ENCODE measurements at regions not wholly inside any gene's neighbourhood (a gene's known extent, or its start where the extent isn't known, plus 50 kb on each side); places are given as distances from the start of the nearest gene placed in this dataset.

DNA sequence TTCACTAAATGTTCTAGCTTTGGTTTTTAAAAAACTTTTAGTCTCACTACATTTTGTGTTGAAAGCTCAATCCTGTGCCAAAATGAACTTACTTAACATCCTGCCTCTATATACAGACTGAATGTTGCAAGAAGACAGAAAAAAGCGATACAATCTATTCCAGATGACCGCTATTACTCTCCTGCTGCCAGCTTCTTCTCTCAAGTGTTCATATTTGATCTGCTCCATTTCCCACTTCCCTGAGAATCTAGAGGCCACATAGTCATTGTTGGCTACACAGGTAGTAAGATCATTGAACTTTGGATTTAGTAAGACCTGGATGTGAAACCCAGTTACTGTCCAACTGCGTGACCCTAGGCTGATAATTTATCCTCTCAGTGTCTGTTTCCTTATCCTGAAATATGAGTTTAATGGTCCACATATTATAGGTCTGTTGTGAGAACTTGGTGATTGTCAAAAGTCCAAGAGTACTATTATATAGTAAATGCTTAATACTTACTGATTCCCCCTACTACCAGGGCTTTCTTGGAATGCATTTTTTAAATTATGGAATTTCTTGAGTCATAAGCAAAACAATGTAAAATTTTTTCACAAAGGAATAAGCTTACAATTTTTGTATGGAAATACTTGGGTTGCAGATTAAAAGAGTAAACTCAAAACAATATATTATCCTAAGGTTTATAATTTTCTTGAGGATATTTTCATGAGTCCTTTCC lies 976.8 kb upstream of the ADGRL3 start:
- no peaks in the 10 kb centered on the region for H3K79me2 ChIP-seq (ENCODE audit: low read length)
- H3K27me3 ChIP-seq (ENCODE audit: low read length) = no peaks in the 10 kb centered on the region
- ChIA-PET POLR2A (ENCODE audit: unreplicated experiment) (no interaction called here), CTCF (no interaction called here)
- no peaks in the 10 kb centered on the region for H3K9me3 ChIP-seq (ENCODE audit: low read length)
- no peak overlapping the region for H3K4me2 ChIP-seq (ENCODE audit: low read length)
- intact Hi-C loops (cut with micrococcal nuclease) = no loop called here
- no peaks in the 10 kb centered on the region for H3K9me2 ChIP-seq (replicated peaks; ENCODE audit: low read length)
- H3K9ac ChIP-seq (ENCODE audit: low read length) = no peak overlapping the region
- no peaks in the 10 kb centered on the region for H3K4me1 ChIP-seq (ENCODE audit: insufficient read depth, low read length)
- H3K4me3 ChIP-seq (ENCODE audit: low read length) = no peak overlapping the region
- H2AFZ ChIP-seq (ENCODE audit: low read length) = no peak overlapping the region; the same call in 1 of the 2 replicates
- no peak overlapping the region for H3K27ac ChIP-seq (ENCODE audit: low read length)
- no peak for ATAC-seq
- no TSS peak for BruUV-seq (replicated peaks)
- no peaks in the 10 kb centered on the region for H4K20me1 ChIP-seq (ENCODE audit: low read length)
- no peaks in the 10 kb centered on the region for H3K36me3 ChIP-seq (ENCODE audit: low read depth, low read length)
- DNase-seq = no peak
- H3F3A ChIP-seq (ENCODE audit: low read length, unreplicated experiment) = no peaks in the 10 kb centered on the region
- TF ChIP-seq EZH2phosphoT487 (IDR thresholded peaks at IDR 0.05; ENCODE audit: borderline replicate concordance, low read length) = no peak
- no peak for TF ChIP-seq EZH2 (IDR thresholded peaks at IDR 0.05; ENCODE audit: low read length, unreplicated experiment)
- TF ChIP-seq, protein P1, sequence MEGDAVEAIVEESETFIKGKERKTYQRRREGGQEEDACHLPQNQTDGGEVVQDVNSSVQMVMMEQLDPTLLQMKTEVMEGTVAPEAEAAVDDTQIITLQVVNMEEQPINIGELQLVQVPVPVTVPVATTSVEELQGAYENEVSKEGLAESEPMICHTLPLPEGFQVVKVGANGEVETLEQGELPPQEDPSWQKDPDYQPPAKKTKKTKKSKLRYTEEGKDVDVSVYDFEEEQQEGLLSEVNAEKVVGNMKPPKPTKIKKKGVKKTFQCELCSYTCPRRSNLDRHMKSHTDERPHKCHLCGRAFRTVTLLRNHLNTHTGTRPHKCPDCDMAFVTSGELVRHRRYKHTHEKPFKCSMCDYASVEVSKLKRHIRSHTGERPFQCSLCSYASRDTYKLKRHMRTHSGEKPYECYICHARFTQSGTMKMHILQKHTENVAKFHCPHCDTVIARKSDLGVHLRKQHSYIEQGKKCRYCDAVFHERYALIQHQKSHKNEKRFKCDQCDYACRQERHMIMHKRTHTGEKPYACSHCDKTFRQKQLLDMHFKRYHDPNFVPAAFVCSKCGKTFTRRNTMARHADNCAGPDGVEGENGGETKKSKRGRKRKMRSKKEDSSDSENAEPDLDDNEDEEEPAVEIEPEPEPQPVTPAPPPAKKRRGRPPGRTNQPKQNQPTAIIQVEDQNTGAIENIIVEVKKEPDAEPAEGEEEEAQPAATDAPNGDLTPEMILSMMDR (conservative IDR thresholded peaks at IDR 0.05; ENCODE audit: low read depth, low read length) = no peak

DNA sequence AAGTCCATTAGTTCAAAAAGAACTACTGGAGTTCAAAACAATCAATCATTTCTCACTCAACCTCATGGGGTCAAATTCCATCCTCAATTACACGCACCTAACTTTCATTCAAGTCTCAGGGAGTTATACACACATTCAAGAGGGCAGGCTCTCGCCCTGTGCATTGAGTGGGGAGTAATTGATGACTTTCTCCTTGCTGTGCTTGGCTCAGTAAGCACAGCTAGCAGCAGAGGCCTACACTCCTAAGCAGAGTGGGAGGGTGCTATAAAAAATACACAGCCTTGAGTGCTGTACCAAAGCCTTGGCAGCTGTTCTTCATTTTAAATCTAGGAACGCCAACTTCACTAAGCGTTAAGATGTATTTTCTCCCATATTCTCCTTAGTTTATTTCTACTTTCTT lies 958.3 kb upstream of the ADGRL3 start:
- Histone ChIP-seq H3K79me2 (ENCODE audit: low read length) (no peaks in the 10 kb centered on the region), H3K27me3 (ENCODE audit: low read length) (no peaks in the 10 kb centered on the region), H3K9me2 (replicated peaks; ENCODE audit: low read length) (no peaks in the 10 kb centered on the region), H3F3A (ENCODE audit: low read length, unreplicated experiment) (no peaks in the 10 kb centered on the region), H3K9me3 (ENCODE audit: low read length) (no peaks in the 10 kb centered on the region), H3K4me2 (ENCODE audit: low read length) (no peak overlapping the region), H3K36me3 (ENCODE audit: low read depth, low read length) (no peaks in the 10 kb centered on the region), H3K9ac (ENCODE audit: low read length) (no peak overlapping the region), H3K4me3 (ENCODE audit: low read length) (no peak overlapping the region), H2AFZ (ENCODE audit: low read length) (no peak overlapping the region), H4K20me1 (ENCODE audit: low read length) (no peaks in the 10 kb centered on the region), H3K27ac (ENCODE audit: low read length) (no peak overlapping the region), H3K4me1 (ENCODE audit: insufficient read depth, low read length) (no peaks in the 10 kb centered on the region)
- TF ChIP-seq EZH2phosphoT487 (IDR thresholded peaks at IDR 0.05; ENCODE audit: borderline replicate concordance, low read length) (no peak), EZH2 (IDR thresholded peaks at IDR 0.05; ENCODE audit: low read length, unreplicated experiment) (no peak)
- TF ChIP-seq, protein P1 (conservative IDR thresholded peaks at IDR 0.05; ENCODE audit: low read depth, low read length) = no peak
- POLR2A ChIA-PET (ENCODE audit: unreplicated experiment) = no interaction called here
- intact Hi-C loops (cut with micrococcal nuclease) = no loop called here
- ATAC-seq (no peak), DNase-seq (no peak)
- BruUV-seq (replicated peaks) = no TSS peak
- CTCF ChIA-PET = no interaction called here

DNA sequence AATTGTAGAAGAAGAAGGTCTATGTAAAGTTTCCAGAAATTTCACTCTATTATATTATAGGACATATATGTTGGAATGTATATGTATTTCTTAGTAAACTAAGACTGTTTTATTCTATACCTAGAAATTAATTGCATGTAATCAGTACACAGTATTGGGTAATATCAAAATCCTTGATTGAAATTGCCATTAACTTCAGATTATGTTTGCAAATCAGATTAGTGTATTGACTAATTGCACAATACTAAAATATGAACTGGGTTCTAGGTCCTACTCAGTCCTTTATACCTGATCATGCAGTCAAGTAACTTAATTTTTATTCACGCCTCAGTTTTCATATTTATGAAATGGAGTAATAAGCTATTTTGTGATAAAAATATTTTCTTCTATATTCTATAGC lies 950.3 kb upstream of the ADGRL3 start:
- BruUV-seq (replicated peaks) = no TSS peak
- no peak overlapping the region for H3K4me3 ChIP-seq (ENCODE audit: low read length)
- no peaks in the 10 kb centered on the region for H3F3A ChIP-seq (ENCODE audit: low read length, unreplicated experiment)
- H3K27me3 ChIP-seq (ENCODE audit: low read length) = no peaks in the 10 kb centered on the region
- no peaks in the 10 kb centered on the region for H3K9me2 ChIP-seq (replicated peaks; ENCODE audit: low read length)
- POLR2A ChIA-PET (ENCODE audit: unreplicated experiment) = no interaction called here
- no peaks in the 10 kb centered on the region for H3K36me3 ChIP-seq (ENCODE audit: low read depth, low read length)
- no peak overlapping the region for H3K9ac ChIP-seq (ENCODE audit: low read length)
- intact Hi-C loops (cut with micrococcal nuclease) = loop anchor here (10.0 kb wide), 1 partner anchor 205 kb away; no protein-coding TSS in a partner anchor
- no peak overlapping the region for H3K4me2 ChIP-seq (ENCODE audit: low read length)
- no peaks in the 10 kb centered on the region for H4K20me1 ChIP-seq (ENCODE audit: low read length)
- no peaks in the 10 kb centered on the region for H3K4me1 ChIP-seq (ENCODE audit: insufficient read depth, low read length)
- H2AFZ ChIP-seq (ENCODE audit: low read length) = no peak overlapping the region
- H3K79me2 ChIP-seq (ENCODE audit: low read length) = no peaks in the 10 kb centered on the region
- H3K9me3 ChIP-seq (ENCODE audit: low read length) = no peaks in the 10 kb centered on the region
- CTCF ChIA-PET = no interaction called here
- TF ChIP-seq, protein P1 (conservative IDR thresholded peaks at IDR 0.05; ENCODE audit: low read depth, low read length) = no peak
- TF ChIP-seq EZH2 (IDR thresholded peaks at IDR 0.05; ENCODE audit: low read length, unreplicated experiment) (no peak), EZH2phosphoT487 (IDR thresholded peaks at IDR 0.05; ENCODE audit: borderline replicate concordance, low read length) (no peak)
- H3K27ac ChIP-seq (ENCODE audit: low read length) = no peak overlapping the region
- ATAC-seq (no peak), DNase-seq (no peak)

Measured in PC-3 (cell line).